GM12865 (cell line): ENCODE measurements at regions not wholly inside any gene's neighbourhood (a gene's known extent, or its start where the extent isn't known, plus 50 kb on each side); places are given as distances from the start of the nearest gene placed in this dataset.
A peak's percentile ranks its signal among the peaks of the same experiment; 100 is the strongest.

Experiments
- DNase-seq: peaks from one replicate; pipeline ENCODE4 v3.0.0; 2010; ENCODE audit warnings: low read depth
- H3K4me3 ChIP-seq: 2 replicates; pipeline ENCODE4 v1.5.1; 2011; ENCODE audit warnings: mild to moderate bottlenecking, low read depth, low read length, control low read depth
- TF ChIP-seq, protein P1 (sequence below): IDR thresholded peaks from 2 replicates; pipeline ENCODE4 v1.5.1; 2011; ENCODE audit warnings: low read length, control low read depth, low read depth, inconsistent platforms; ENCODE audit not compliant: insufficient read depth; ENCODE audit errors: missing control alignments

- TF ChIP-seq, protein P1, sequence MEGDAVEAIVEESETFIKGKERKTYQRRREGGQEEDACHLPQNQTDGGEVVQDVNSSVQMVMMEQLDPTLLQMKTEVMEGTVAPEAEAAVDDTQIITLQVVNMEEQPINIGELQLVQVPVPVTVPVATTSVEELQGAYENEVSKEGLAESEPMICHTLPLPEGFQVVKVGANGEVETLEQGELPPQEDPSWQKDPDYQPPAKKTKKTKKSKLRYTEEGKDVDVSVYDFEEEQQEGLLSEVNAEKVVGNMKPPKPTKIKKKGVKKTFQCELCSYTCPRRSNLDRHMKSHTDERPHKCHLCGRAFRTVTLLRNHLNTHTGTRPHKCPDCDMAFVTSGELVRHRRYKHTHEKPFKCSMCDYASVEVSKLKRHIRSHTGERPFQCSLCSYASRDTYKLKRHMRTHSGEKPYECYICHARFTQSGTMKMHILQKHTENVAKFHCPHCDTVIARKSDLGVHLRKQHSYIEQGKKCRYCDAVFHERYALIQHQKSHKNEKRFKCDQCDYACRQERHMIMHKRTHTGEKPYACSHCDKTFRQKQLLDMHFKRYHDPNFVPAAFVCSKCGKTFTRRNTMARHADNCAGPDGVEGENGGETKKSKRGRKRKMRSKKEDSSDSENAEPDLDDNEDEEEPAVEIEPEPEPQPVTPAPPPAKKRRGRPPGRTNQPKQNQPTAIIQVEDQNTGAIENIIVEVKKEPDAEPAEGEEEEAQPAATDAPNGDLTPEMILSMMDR = no peak
- H3K4me3 ChIP-seq = no peak overlapping the region
- DNase-seq = no peak
Measured at GRCh38 chr5:73312872-73313510, 135.6 kb downstream of the FOXD1 start.

GRCh38 chr5:73312146-73312871 lies 136.3 kb downstream of the FOXD1 start:
- no peak overlapping the region for H3K4me3 ChIP-seq
- DNase-seq = peak; percentile 53
- TF ChIP-seq, protein P1 = peak; percentile 13

DNA sequence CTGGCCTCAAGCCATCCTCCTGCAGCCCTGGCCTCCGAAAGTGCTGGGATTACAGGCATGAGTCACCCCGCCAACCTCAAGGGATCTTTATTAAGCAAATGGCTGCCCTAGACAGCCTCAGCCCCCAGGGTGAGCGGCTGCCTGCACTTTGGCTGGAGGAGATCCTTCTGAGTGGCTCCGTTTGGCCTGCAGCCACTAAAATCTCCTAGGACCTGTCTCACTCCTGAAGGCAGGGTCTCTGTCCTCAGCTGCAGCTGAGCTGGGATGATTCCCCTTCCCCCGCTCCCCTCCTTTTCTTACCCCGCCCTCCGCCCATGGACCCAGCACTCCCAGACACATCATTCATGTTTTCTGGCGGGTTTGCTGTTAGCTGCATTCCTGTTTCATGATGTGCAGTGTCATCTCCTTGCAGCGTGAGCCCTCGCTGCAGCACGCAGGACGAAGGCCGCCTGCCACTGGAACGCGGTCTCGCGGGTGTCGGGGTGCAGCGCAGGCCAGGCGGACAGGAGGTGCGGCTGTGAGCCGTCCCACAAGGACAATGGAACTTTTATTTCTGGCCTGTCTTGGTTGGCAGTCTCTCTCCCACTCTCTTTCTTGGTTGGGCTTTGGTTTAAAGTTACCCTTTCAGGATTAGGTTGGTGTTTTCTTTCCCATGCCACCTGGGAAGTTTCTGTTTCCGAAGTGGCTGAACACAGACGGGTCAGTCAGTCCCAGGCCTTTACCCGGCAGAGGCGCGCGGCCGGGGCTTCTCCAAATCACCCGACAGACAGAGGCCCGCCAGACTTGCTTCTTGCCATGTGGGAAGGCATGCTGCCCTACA lies 137.1 kb downstream of the FOXD1 start:
- no peak for DNase-seq
- H3K4me3 ChIP-seq = no peak overlapping the region
- TF ChIP-seq, protein P1 = no peak

DNA sequence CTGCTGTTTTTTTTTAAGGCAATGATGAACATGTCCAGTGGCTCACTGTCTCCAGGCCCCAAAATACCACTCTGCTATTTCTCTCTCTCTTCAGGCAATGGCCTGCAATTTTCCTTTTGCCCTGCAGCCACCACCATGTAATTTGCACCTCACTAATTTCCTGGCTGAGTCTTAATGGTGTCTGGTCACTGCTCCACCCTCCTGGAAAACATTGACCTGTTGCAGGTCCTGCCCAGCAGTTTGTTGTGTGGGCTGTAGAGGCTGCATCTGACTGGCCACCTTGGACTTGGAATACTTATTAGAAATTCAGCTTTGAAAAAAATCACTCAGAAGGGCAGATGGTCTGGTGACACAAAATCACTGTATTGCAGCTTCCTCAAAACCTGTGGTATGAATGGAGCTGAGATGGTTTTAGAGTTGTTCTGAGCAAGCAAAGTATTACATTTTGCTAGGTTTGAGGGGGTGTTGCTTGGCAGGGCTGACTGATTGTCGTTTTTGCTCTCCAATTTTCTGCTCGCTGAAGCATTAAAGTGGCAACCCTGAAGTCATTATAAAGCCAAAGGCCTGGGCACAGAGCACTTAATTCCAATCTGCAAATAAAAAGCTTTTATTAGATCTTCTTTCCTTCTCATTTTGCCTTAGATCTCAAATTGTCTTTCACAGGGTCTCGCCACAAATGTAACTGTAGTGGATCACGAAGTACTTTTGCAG lies 134.8 kb downstream of the TMEM174 start:
- no peak for DNase-seq
- no peak overlapping the region for H3K4me3 ChIP-seq
- TF ChIP-seq, protein P1 = no peak

GRCh38 chr5:73306741-73307275 lies 133.8 kb downstream of the TMEM174 start:
- TF ChIP-seq, protein P1 = no peak
- no peak overlapping the region for H3K4me3 ChIP-seq
- DNase-seq = no peak

GRCh38 chr5:73306078-73306719 lies 133.2 kb downstream of the TMEM174 start:
- TF ChIP-seq, protein P1 = no peak
- DNase-seq = no peak
- no peak overlapping the region for H3K4me3 ChIP-seq
